ENCODE measurements at regions not wholly inside any gene's neighbourhood (a gene's known extent, or its start where the extent isn't known, plus 50 kb on each side); places are given as distances from the start of the nearest gene placed in this dataset.

GRCh38 chr22:44592824-44593148 is 94.8 kb upstream of the RTL6 start (continued):
- no peak for TF ChIP-seq ZSCAN18 (CRISPR knock-in tag; IDR thresholded peaks at IDR 0.05)
- no peak for TF ChIP-seq ELF4 (CRISPR knock-in tag; IDR thresholded peaks at IDR 0.05; ENCODE audit: low read depth)
- no peak for TF ChIP-seq NFE2L1 (CRISPR knock-in tag; IDR thresholded peaks at IDR 0.05)
- TF ChIP-seq SMAD4 (CRISPR knock-in tag; IDR thresholded peaks at IDR 0.05), result no peak
- TF ChIP-seq EMX1 (CRISPR knock-in tag; IDR thresholded peaks at IDR 0.05), result no peak
- TF ChIP-seq PREB (CRISPR knock-in tag; IDR thresholded peaks at IDR 0.05; ENCODE audit: borderline replicate concordance), result no peak
- no peak for TF ChIP-seq ATF2 (CRISPR knock-in tag; IDR thresholded peaks at IDR 0.05; ENCODE audit: borderline replicate concordance, low read depth)

GRCh38 chr22:44592126-44592823 is 94.2 kb upstream of the RTL6 start:
- ChIA-PET CTCF (no interaction called here), POLR2A (no interaction called here)
- DNase-seq (ENCODE audit: low spot score) (no peak), ATAC-seq (no peak)
- Mint-ChIP-seq H3K9me3 (peaks cover 13% of the 10 kb centered on the region), H3K4me1 (peaks cover 16% of the 10 kb centered on the region), H3K27ac (no peak overlapping the region), H3K27me3 (ENCODE audit: low read depth) (peaks cover 2% of the 10 kb centered on the region; the same call in 1 of the 2 replicates), H3K4me3 (no peak overlapping the region), H3K36me3 (peaks cover 5% of the 10 kb centered on the region; the same call in 1 of the 2 replicates)
- TF ChIP-seq ATF6 (CRISPR knock-in tag; IDR thresholded peaks at IDR 0.05) (no peak), ETV6 (CRISPR knock-in tag; IDR thresholded peaks at IDR 0.05) (no peak), GTF2I (CRISPR knock-in tag; conservative IDR thresholded peaks at IDR 0.05) (no peak), E2F1 (CRISPR knock-in tag; IDR thresholded peaks at IDR 0.05) (no peak), ZNF219 (CRISPR knock-in tag; IDR thresholded peaks at IDR 0.05; ENCODE audit: borderline replicate concordance) (no peak), NR3C1 (CRISPR knock-in tag; conservative IDR thresholded peaks at IDR 0.05; ENCODE audit: low read depth) (no peak), ZNF232 (CRISPR knock-in tag; IDR thresholded peaks at IDR 0.05) (no peak), ELF4 (CRISPR knock-in tag; IDR thresholded peaks at IDR 0.05; ENCODE audit: low read depth) (no peak), FOXP4 (CRISPR knock-in tag; IDR thresholded peaks at IDR 0.05) (no peak), CTCF (IDR thresholded peaks at IDR 0.05) (no peak), KAT7 (CRISPR knock-in tag; IDR thresholded peaks at IDR 0.05; ENCODE audit: borderline replicate concordance) (no peak), SP1 (CRISPR knock-in tag; conservative IDR thresholded peaks at IDR 0.05) (no peak), ZNF671 (CRISPR knock-in tag; IDR thresholded peaks at IDR 0.05) (no peak), ZMAT4 (CRISPR knock-in tag; IDR thresholded peaks at IDR 0.05) (no peak), FOXK1 (CRISPR knock-in tag; IDR thresholded peaks at IDR 0.05) (no peak), ZNF281 (CRISPR knock-in tag; IDR thresholded peaks at IDR 0.05) (no peak)

Measured in WTC11 (cell line).